Spleen (tissue), 7 donors: ENCODE measurements at regions not wholly inside any gene's neighbourhood (a gene's known extent, or its start where the extent isn't known, plus 50 kb on each side); places are given as distances from the start of the nearest gene placed in this dataset.

Experiments
- CTCF ChIP-seq, 11 experiments: fragments of 200-600 bp in 7 of 11; fragments of 450-650 bp in 4 of 11; sonication (generic) in 4 of 11; IDR thresholded peaks in 8 of 11; conservative IDR thresholded peaks in 3 of 11; 1 replicate in 7 of 11; 2 replicates in 4 of 11; pipeline versions ENCODE4 v1.4.0 to v1.8.0; 2016 to 2021; ENCODE audit warnings: antibody characterized with exemption in 11 of 11, inconsistent platforms in 4 of 11, mild to moderate bottlenecking in 1 of 11
- POLR2A ChIP-seq, 3 donors: fragments of 450-650 bp; IDR thresholded peaks; one replicate each; pipeline ENCODE4 v1.5.1; 2017; ENCODE audit warnings: antibody characterized with exemption in 3 of 3, mild to moderate bottlenecking in 1 of 3
- POLR2AphosphoS5 ChIP-seq, 3 donors: sonication (generic); formaldehyde crosslinking; IDR thresholded peaks; one replicate each; pipeline ENCODE4 v1.5.1; 2017; ENCODE audit warnings: antibody characterized with exemption in 3 of 3
- donor health status: DM: no; HTN: no; CAD: no; lungs with moderate emphysema.
- donor health status: DM: no; HTN: no; CAD: no.
- donor health status: DM: no; HTN: no; CAD: no.

- TF ChIP-seq CTCF (IDR thresholded peaks at IDR 0.05 in 8 of 11, conservative IDR thresholded peaks at IDR 0.05 in 3 of 11), result no peak
- no peak for TF ChIP-seq POLR2A (IDR thresholded peaks at IDR 0.05)
- no peak for TF ChIP-seq POLR2AphosphoS5 (IDR thresholded peaks at IDR 0.05)
Observed at GRCh38 chr4:3654036-3654807, 112.0 kb upstream of the ADRA2C start.
